C4-2B (cell line): ENCODE measurements at regions not wholly inside any gene's neighbourhood (a gene's known extent, or its start where the extent isn't known, plus 50 kb on each side); places are given as distances from the start of the nearest gene placed in this dataset.

Experiments used
- CTCF ChIP-seq: fragments of 450-650 bp; conservative IDR thresholded peaks from 2 replicates; pipeline ENCODE4 v1.5.1; 2017; ENCODE audit warnings: mild to moderate bottlenecking
- ZFX ChIP-seq: fragments of 450-650 bp; IDR thresholded peaks from 2 replicates; pipeline ENCODE4 v1.6.1; 2017

DNA sequence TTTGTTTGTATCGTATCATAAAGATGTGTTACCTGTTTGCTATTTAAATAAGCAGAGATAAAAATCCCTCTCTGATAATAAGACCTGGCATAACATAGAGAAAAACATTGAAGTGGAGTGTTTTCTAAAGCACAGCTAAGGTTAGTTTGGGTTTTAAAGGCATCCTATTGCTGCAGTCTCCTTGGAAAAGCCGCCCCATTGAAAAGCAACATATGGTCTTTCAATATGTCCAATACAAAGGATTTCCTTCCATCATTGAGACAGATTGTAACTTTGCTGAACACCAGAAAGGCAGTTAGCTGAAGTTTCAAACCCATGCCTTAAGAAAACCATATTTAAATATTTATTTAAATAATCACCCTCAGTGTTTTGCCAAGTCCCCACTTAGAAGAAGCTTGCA lies 898.5 kb upstream of the KCND2 start:
- TF ChIP-seq CTCF (no peak), ZFX (no peak)
